GM19035 (cell line): ENCODE measurements at regions not wholly inside any gene's neighbourhood (a gene's known extent, or its start where the extent isn't known, plus 50 kb on each side); places are given as distances from the start of the nearest gene placed in this dataset.

ENCODE experiments used
- ATAC-seq: cut with Tn5 transposase; IDR thresholded peaks from one replicate; pipeline ENCODE4 v1.9.1; 2021; ENCODE audit not compliant: unreplicated experiment

DNA sequence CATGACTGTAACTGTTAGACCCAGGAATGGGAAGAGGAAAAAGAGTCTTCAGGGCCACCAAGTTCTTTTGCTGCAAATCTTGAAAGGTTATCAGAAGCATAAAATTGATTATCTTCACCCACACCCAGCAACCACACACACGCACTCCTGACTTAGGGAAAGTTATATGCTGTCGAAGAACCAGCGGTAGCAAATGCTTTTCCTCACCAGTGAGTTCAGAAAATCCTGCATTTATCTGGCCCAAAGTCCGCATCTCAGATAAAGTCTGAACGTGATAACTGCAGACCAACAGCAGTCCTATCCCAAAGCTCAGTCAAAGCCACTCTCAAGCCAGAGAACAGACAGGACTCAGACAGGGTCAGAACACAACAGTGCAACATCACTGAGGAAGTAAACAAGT, 115.6 kb downstream of the IRS2 start:
- ATAC-seq, result no peak

DNA sequence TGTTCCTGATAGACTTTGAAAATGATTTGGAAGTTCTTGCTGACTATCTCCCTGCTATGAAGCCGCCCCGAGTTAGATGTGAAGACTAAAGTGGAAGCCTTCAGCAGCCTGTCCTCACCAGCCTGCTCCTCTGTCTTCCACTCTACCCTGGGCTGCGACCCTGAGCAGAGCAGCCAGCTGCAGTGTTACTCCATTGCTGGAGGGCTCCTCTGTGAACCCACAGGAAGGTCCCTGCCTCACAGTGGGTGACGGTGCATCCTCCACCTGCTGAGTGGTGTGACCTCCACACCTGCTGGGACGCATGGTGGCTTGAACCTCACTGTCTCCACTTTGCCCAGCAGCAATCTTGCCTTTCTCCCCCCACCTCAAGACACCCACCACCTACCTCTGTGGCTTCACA, 116.4 kb downstream of the IRS2 start:
- no peak for ATAC-seq

DNA sequence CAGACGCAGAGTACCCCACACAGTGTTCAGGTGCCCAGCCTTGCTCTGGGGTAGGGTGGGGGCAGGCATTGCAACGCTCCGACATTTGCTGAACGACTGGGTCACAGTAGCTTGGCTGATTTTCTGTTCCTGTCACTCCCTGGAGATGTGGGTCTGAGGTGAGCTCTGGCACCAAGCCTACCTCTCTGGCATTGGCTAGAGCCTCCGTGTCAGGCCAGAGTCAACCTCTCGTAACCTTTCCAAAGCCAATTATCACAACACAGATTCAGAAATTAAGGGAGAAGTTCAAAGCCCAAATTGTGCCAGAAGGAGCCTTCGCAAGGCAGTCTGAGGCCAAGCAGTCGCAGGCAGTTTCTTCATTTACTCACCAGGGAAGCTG, 117.2 kb downstream of the IRS2 start:
- ATAC-seq, result no peak

DNA sequence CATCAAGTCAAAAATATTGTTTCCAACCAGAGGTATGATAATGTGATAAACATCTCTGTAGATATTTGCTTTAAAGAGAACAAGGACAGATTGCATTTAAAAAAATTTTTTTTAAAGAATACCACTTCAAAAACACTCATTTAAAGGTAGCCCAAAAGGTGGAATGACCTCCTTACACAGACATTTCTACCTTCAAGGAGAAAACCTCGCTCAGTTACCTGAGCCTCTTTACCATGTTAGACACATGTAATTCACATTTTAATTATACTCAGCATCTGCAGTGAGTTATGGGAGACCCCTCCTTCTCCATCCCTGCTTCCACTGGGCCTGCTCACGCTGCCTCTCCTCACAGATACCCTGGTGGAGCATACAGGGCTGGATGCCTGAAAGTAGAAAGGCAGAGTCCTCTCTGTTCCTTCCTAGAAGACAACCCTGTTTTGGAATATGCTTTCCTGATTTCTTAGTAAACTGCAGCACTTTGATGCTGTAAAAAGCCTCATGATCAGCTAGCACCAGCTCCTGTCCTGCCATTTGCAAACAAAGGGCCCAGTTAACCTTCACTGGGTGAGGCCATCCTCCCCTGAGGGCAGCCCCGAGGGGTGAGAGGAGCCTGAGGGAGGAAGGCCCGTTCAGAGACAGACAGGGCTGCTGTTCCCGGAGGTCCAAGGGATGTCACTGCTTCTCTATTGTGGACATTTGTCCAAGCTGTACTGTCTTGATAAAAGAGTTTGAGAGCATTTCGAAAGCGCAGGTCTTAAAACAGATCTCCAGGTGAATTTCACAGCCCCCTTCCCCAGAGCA, 117.8 kb downstream of the IRS2 start:
- ATAC-seq, result no peak

DNA sequence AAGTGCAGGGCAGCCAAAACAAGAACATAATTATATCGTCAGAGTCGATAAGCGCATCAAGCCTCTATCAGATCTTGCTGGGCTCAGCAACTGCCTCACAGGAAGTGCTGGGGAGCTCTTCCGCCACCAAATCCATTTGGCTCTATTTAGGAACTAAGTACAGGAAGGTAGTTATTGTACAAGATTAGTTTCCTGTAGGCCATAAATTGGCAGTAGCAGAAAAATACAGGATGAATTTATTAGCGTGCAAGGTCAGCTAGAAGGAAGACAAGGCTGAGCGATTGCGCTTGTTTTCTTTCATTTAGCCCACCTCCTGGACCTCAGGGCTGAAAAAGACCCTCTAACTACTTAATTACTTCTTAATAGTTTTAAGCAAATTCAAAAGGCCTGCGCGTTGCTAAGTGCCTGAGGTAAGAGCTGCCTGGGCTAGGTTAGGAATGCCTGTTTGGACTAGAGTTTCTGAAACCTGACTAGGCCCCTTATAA, 118.5 kb downstream of the IRS2 start:
- no peak for ATAC-seq

DNA sequence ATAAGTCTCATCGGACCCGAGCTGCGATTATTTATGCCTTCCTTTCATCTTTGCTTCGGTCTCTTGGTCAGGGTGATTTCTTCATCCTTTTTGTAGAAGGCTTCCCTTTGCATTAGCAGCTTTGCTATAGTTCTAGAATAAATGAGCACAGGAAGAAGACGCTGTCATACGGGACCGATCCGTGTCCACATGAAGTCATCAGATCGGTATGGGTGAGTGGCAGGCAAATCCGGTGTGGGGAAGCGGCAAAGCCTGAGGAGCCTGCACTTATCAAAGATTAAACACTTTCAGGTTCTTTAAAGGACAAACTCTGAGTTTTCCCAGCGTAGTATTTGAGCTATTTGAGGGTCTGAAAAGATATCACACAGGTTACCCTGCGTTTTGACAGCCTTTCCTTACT, 119.3 kb downstream of the IRS2 start:
- no peak for ATAC-seq

DNA sequence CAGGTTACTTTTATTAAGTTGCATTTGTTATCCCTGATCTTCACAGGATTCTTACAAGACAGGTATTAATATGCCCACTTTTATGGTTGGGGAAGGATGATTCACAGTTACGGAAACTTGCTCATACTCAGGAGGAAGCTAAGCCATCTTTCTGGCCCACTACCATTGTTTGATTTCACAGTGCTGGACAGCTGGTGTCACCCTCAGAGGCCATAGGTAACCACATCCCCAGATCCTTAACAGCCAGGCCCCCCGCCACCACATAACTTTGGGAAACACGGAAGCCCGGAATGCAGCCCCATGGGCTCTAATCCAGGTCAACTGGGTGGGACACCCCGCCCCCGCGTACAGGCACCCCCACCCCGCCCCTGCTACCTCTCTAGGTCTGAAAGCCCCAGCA, 119.7 kb downstream of the IRS2 start:
- no peak for ATAC-seq

DNA sequence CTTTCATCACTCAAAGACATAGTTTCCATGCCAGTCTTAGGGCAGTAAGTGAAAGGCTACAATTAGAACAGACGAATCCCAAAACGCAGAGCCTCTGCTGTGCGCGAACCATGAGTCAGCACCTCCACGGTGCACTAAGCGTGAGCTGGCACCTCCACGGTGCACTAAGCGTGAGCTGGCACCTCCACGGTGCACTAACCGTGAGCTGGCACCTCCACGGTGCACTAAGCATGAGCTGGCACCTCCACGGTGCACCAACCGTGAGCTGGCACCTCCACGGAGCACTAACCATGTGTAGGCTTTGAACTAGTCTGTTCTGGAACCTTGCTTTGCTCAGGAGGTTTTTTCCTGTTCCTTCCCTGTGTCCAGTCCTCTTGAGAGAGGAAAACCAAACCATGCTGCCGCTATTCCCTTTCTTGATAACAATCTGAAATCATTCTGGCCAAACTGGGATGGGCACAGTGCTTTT, 120.6 kb downstream of the IRS2 start:
- ATAC-seq, result no peak

DNA sequence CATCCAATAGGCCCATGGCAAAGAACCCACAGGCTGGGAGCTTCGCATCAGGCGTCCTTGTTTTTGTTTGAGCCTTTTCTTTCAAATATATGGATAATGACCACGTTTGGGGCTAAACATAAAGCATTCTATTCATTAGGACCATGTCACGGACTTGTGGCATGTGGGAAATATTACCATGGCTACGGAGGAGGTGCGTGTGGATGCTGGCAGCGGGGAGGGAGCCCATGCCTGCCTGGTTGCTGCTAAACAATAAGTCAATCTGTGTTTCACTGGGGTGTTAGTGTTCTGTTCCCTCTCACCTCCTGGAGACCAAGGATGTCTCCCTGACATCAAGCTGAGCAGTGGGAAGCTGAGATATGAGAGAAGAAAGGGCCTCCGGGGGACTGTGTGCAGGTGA, 121.1 kb downstream of the IRS2 start:
- no peak for ATAC-seq

DNA sequence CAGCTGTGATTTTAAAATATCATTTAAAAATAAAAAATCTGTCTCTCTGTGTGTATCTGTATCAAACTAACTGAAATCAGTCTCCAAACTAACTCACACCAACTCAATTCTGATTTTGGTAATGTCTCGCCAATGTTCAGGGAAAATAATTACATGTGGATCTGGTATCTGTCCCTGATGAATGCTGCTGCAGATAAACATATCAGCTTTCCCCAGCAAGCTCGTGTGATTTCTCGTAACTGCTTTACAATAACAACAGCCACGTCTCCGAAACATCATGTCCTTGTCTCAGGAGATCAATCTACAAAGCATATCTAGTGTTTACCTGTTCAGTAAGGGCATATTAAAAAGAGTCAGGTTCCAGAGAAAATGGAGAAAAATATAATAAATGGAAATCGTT, 129.0 kb downstream of the IRS2 start:
- ATAC-seq, result no peak

DNA sequence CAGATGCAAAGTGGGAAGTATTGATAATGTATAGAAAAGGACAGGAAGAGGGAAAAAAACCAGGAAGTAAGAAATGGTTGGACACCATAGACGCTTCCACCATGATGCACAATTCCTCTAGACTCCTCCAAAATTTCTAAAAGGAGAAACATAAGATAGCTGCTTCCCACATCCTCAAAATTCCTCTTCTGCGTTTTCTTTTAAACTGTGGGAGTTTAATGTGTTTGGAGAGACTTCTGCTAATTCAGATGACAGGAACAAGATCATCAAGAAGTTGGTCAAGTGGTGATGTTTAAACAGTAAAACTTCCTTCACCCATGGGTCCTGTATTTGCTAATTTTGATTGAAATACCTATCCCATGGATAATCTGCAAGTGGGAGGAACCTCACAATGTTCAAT, 130.2 kb downstream of the IRS2 start:
- no peak for ATAC-seq

DNA sequence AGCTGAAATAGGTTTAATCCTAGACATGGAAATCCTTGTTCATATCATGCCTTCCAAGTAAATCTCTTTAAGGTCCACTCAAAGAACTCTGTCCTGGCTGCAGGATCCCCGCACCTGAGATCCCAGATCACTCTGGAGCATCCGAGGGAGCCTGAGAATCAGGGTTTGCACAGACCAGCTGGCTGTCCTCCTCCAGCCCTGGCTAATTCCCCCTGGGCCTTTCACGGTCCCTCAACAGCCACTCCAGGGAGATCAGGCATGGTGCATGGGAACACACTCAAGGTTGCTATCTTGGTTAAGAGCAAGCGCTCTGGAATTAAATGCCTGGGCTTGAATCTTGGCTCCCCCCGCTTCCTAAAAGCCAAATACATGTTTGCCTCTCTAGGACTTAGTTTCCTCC, 130.8 kb downstream of the IRS2 start:
- ATAC-seq, result no peak

DNA sequence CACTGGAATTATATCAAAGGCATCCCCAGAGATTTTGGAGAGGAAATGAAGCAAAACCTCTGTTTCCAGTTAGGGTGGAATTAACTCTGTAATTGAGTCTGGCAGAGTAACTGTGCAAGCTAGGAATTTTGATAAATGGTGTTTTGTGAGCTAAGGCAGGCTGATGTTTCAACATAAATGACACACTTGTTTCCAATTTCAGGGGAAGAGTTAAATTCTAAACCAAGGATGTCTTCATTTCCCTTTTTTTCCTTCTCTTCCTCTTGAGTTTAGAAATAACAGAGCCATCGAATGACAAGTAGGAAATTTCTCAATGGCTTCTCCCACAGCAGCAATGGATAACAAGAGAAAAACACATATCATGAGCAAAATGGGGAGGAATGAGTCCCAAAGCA, 131.2 kb downstream of the IRS2 start:
- ATAC-seq, result no peak

DNA sequence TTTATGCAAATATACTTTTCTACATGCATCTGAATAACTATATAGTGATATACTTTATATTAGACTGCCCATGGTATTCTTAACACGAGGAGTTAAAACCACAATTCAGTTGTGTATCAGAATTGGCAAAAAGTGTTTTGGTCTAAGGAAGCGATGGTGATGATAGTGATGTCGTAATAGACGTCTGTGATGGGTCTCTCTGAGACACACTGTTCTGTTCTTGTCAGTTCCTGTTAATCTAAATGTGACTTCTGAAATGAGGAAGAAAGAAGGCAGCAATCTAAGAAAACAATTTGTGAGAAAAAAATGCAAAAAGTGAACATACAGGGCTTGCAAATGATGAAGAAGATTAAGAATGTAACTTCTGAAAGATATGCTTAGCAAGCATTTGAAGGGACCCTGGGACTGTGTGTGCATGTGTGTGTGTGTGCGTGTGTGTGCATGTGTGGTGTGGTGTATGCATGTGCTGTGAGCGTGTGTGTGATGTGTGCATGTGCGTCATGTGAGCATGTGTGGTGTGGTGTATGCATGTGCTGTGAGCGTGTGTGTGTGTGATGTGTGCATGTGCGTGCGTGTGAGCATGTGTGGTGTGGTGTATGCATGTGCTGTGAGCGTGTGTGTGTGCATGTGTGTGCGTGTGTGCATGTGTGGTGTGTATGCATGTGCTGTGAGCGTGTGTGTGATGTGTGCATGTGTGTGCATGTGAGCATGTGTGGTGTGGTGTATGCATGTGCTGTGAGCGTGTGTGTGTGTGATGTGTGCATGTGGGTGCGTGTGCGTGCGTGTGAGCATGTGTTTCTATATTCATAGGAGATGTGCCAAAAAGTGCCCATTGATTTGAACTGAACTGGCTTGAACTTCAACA, 131.8 kb downstream of the IRS2 start:
- no peak for ATAC-seq

DNA sequence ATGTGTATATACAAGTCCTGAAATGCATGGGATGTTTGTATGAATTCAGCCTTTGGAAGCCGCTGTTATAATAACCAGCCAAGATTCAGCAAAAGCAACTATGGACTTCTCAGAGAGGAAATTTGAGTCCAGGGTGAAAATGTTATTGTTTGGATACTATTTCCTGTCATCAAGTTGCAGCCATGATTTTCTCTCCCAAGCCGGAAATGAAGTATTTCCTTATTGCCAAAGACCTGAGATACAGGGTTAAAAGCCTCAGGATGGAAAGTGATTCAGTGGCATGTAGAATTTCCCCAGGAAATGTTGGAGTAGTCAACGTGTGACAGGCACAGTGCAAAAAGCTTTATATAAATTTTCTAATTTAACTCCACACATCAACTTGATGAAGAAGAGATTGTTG, 133.9 kb downstream of the IRS2 start:
- ATAC-seq, result no peak

DNA sequence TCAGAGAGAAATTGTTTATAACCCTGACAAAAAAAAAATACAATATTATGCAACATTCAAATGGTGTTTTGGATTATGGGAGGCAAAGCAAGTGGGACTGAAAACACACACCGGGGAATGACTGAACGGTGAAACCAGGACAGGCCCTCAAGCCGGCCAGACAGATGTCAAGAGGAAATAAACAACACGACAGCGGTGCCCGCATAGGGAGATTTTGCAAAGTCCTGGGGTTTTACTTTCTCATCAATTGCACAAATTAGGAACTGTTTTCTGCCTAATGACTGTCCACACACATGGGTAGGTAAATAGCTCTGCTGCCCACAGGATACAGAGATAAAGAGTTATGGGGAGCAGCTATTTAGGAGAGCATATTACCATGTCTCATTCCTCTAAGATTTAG, 134.5 kb downstream of the IRS2 start:
- no peak for ATAC-seq

DNA sequence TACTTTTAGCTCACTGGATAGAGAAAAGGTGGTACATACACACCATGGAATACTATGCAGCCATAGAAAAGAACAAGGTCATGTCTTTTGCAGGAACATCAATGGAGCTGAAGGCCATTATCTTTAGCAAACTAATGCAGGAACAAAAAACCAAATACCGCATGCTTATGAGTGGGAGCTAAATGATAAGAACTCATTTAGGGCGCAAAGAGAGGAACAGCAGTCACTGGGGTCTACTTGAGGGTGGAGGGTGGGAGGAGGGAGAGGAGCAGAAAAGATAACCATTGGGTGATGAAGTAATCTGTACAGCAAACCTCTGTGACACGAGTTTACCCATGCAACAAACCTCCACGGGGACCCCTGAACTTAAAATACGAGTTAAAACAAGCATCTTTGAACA, 135.1 kb downstream of the IRS2 start:
- ATAC-seq, result no peak

DNA sequence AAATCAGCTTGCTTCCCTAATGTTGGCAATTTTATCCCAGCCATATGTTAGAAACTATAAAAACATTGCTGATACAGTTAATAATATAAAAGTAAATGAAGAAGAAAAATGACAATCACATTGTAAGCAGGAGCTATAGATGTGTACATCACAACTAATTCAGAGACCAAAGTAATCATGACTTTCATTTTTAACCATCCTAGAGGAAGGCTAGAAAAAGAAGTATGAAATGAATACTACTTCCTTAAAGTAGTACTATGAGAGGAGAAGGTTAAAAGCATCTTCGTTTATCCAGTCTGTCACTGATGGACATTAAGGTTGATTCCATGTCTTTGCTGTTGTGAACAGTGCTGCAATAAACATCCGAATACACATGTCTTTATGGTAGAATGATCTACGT, 135.5 kb downstream of the IRS2 start:
- ATAC-seq, result no peak

DNA sequence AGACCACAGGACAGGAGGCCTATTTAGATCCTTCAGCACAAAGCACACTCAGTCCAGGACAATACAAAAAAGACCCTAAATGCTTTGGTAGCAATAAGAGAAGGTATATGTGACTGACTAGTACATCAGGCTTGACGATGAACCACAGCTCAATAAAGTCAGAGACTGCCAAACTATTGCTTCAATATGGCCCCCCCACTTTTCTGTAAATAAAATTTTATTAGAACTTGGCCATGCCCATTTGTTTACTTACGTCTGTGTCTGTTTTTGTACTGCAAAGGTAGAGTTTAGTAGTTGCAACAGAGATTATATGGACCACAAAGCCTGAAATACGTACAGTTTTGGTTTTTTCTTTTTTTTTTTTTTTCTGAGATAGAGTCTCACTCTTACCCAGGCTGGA, 136.7 kb downstream of the IRS2 start:
- ATAC-seq, result no peak

DNA sequence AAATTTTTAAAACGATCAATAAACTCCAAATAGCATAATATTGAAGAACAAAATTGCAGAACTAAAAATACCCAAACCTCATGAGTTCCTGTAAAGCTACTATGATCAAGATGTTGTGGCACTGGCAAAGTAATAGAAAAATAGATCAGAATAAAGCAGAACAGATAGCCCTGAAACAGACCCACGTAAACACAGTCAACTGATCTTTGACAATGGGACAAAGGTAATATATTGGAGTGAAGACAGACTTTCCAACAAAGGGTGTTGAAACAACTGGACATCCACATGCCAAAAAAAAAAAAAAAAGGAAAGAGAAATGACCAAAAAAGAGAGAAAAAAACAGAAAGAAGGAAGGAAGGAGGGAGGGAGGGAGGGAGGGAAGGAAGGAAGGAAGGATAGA, 138.7 kb downstream of the IRS2 start:
- ATAC-seq, result no peak

DNA sequence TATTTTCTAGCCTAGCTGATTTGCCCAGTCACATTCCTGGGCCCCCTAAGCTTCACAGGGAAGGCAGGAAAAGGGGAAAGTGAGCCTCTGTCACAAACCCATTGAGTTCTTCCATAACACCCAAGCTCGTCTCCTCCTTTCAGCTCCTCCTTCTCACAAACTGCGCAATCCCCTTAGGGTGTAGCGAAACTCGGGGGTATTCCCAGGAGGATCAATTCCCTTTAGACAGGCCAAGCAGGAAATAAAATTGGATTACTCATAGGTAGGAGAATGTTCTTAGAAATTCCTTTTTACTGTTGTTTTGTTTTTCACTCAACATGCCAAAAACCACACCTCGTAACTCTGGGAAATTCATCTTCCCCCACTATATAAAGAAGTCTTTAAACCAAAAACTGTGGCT, 139.3 kb downstream of the IRS2 start:
- no peak for ATAC-seq

DNA sequence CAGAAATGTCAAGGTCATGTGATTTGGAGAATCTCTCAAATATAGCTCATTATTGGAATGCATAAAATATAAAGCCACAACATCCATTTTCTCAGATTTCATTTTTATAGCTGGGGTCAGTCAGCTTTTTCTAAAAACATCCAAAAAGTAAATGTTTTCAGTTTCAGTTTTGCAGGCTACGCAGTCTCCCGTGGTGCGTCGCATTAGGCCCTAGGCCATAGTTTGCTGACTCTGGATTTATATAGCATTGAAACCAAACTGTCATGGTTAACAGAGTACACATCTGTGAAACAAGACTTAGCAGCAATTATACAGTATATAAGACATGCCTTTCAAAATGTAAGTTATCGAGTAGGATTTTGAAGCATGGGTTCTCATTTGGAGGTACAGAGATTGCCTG, 140.0 kb downstream of the IRS2 start:
- ATAC-seq, result no peak
